ENCODE measurements at regions not wholly inside any gene's neighbourhood (a gene's known extent, or its start where the extent isn't known, plus 50 kb on each side); places are given as distances from the start of the nearest gene placed in this dataset.

DNA sequence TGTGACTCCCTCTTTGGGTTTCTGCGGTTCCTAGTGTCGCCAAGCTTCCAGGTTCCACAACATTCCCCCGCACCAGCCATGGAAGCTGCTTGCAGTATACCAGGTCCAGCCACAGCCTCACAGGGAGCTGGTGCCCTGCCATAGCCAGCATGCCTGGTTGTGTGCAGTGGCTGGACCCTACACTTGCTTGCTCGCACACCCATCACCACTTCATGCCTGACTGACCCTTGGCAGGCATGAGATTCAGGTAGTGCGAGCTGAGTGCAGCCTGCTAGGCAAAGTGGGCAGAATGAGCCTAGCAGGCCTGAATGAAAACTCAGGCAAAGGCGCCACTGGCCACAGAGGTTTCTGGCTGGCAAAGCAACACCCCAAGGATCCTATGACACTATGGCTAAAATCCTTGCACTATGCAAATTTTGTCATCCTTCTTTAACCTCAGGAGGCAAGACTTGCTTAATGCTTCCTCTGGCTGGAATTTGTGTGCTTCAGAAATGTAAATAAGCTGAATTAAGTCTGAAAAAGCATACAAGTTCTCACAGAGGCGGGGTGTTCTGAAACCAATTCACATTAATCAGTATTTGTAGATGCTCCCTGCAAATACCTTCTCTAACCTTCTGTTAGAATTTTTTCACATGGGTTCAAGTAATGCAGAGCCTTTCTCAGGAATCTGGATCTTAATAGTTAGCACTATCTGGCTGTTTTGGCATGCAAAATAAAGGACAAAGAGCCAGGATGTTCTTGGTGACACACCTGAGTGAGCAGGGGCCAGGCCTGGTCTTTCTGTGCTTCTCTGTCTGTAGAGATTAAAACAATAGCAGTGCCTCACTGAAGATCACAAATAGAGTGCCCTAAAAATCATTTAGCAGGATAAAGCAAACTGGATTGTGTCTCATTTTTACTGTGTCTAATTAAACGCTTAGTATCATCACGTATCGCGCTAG, 256.9 kb downstream of the GPATCH2 start:
- no peak for DNase-seq (ENCODE audit: extremely low read depth in 1 of 11, low read depth in 9 of 11, low spot score in 4 of 11)

DNA sequence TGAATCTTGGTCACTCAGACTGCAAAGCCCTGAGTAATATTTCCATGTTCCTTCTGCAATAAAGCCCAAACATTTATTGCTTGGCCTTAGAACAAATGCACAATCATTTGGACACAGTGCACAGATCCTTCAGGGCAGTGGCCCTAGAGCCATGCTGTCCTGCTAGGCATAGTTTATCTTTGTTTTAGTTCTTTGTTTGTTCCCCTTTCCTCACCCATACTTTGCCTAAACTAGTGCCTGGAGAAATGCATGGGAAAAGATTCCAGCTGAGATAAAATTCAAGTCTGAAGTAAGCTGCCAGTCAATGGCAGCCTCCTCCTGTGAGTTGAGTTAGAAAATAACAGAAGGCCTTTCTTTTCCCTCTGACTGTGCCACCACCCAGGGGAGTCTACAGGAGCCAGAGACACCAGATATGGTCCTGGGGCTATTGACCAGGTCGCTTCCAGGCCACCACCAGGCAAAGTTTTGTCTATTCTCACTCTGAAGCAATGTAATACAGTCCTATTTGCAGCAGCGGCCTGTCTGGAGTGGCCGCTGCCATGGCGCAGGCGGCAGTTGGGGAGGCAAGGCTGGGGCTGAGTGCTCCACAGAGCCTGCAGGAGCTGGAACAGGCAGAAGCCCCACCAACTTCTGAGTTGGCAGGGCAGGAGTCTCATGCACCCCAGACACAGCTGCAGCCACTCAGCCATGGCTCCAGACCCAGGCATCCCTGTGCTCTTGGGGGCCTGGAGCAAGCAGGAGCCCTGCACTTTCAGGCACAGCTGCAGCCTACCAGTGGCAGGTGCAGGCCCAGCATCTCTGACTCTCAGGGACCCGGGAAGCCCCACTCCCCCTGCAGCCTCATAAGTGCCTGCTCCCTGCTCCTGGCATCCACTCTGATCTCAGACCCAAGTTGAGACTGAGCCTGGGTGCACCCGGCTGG, 258.6 kb downstream of the GPATCH2 start:
- DNase-seq (ENCODE audit: extremely low read depth in 1 of 11, low read depth in 9 of 11, low spot score in 4 of 11) = no peak

DNA sequence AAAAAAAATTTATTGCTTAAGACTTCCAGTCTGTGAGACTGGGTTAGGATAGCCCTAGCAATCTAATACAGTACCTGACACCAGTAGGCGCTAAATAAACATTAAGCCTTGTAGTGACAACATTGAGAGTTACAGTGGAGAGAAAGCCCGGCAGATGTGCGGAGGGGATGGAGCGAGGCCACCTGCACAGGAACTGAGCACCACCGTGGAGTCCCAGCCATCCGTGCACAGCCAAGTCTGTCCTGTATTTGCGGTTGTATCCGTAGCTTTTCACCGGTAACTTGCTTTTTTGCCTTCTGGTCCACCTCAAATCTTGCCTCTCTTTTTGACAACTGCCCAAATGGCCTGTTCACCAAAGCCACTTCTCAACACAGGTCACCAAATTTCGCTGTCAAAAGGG, 260.1 kb downstream of the GPATCH2 start:
- no peak for DNase-seq (ENCODE audit: extremely low read depth in 1 of 11, low read depth in 9 of 11, low spot score in 4 of 11)

DNA sequence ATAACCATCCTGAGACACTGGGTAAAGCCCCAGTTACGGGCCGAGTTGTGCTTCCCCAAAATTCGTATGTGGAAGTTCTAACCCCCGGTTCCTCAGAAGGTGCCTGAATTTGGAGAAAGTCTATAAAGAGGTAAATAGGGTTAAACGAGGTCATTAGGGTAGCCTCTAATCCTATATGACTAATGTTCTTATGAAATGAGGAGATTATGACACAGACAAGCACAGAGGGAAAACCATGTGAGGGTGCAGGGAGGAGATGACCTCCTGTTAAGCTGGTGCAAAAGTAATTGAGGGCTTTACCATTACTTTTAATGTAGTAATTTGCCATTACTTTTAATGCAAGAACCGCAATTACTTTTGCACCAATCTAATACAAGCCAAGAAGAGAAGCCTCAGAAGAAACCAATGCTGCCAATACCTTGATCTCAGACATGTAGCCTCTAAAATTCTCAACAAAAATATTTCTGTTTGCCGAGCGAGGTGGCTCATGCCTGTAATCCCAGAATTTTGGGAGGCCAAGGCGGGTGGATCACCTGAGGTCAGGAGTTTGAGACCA, 260.8 kb downstream of the GPATCH2 start:
- no peak for DNase-seq (ENCODE audit: extremely low read depth in 1 of 11, low read depth in 9 of 11, low spot score in 4 of 11)

DNA sequence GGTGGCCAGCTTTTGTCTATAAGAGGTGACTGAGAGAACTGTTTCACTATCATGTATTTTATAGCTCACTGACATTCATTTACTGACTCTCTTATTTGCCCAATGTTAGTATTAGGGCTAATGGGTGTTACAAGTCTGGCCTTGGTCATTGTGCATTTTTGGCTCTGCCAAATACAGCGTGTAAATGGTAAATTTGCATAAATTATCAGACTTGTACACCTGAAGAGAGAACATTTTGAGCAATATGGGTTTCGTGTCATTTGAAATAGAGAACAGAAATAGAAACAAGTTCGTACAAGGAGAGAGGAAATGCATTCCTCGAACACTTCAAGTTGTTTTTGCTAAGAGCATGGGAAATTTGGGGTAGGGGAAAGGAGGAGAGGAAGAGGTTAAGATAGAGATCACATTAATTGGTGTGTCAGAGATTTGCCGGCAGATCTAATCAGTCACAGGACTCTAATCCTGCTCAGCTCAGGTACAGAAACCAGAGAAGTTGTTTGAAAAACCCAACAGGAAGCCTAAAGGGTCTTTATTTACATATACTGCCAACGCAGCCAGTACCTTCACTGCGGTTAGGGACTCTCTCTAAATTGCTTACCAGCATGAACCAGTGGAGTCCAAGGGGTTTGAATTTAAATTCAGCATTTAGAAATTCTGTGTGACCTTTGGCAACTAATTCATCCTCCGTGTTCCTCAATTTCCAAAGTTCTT, 261.5 kb downstream of the GPATCH2 start:
- no peak for DNase-seq (ENCODE audit: extremely low read depth in 1 of 11, low read depth in 9 of 11, low spot score in 4 of 11)

DNA sequence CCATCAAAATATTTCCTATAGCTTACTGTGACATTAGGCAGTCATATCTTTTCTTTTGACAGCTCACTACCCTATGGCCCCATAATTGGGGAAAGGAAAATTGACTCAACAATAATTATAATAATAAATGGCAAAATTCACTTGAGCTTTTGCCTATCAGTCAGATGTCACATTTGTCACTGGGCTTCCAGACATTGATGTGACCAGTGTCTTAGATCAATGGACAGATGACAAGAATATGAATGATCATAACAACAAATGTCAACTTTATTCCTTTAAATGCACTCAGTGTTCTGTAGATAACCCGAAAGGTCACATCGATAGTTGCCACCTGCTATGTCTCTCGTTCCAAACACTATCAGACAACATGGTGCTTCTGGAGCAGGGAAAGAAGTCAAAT, 266.7 kb downstream of the GPATCH2 start:
- no peak for DNase-seq (ENCODE audit: extremely low read depth in 1 of 11, low read depth in 9 of 11, low spot score in 4 of 11)

DNA sequence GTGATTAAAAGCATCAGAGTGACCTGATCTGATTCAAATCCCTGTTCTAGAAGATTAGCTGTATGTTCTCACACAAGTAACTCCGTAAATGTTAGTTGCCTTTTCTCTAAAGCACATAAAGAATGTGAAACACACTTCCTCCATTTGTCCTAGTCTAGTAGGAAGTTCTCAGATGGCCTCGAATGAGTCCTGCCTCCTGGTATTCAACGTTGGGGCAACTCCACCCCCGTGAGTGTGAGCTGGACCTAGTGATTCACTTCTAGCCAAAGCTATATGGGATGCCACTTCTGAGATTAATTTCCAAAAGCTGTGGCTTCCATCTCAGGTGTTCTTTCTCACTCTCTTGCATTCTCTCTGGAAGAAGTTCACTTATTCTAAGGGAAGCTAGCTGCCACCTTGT, 267.6 kb downstream of the GPATCH2 start:
- no peak for DNase-seq (ENCODE audit: extremely low read depth in 1 of 11, low read depth in 9 of 11, low spot score in 4 of 11)

DNA sequence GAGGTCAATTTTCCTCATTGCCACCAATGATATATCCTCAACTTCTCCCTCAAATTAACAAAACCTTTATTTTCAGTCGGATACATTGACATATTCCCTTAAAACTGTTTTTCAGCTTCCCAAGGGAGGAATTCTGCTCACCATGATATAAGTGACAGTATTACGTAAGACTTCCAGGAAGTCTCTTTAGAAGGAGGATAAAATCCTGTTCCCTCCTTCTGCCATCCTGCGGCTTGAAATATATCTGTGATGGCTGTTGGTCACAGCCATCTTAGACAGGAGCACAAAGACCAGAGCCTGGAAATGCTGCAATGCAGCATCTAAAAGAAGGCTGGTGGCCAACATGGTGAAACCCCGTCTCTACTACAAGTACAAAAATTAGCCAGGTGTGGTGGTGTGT, 270.4 kb downstream of the GPATCH2 start:
- no peak for DNase-seq (ENCODE audit: extremely low read depth in 1 of 11, low read depth in 9 of 11, low spot score in 4 of 11)

DNA sequence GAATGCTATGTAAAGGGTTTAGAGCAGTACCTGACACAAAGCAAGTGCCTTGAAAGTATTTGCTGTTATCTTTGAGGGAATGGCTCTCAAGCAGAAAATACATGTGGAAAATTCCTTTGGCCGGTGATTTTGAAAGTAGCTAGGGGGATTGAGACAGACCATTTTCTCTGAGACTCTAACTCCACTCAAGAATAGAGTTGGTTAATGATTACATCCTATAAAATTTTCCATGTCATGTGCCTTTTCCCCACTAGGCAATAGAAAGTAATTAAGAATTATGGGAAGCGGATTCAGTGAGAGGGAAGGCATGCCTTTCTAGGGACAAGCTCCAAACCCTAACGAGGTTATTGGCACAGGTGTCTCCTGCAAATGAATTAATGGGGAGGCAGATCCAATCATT, 276.0 kb downstream of the GPATCH2 start:
- DNase-seq (ENCODE audit: extremely low read depth in 1 of 11, low read depth in 9 of 11, low spot score in 4 of 11) = peak in 5 of 11 donors; percentile 21 to 48 (median 35)

DNA sequence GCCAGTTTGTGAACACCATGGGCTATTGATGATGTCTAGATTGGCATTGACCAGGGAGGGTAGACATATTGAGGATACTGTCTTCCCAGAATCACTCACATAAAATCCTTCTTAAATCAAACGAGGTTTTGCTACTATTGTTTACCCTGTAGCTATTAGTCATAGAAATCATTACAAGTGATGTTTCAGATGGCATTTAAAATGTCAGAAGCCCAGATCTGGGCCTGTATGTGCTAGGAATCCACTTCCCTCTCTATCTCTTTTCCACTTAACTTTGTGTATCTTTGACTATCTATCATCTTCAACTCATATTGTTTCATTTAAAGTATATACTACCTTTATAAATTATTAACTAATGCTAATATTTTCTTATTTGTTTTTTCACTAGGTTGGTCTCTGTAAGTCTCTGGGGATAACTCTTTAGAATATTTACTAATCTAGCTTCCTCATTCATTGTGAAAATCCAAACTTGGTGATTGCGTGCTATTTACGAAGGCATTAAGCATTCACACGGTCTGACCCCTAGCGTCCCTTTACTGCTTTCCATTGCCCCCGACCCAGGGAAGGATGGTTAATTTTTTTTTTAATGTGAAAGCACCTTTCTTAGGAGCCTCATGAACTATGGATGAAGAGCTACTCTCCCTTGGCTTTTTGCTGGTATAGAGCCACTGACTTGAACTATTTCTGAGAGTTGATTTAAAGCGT, 281.8 kb downstream of the GPATCH2 start:
- no peak for DNase-seq (ENCODE audit: extremely low read depth in 1 of 11, low read depth in 9 of 11, low spot score in 4 of 11)

DNA sequence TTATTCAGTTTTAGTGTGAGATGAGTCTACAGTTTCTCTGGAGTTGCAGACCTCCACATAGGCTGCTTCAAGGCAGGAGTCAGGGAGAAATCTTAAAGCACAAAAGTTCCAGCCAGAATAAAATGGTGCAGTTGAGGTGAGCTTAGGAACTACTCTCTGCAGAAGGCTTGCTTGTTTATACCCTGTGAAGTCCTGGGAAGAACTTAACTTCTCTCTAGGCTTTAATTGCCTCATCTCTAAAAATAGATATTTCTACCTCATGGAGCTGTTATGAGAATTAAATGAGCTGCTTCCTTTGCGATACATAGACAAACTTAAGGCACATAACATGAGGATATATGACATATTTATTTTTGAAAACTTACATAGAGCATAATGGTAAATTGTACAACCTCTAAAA, 286.2 kb downstream of the GPATCH2 start:
- DNase-seq (ENCODE audit: extremely low read depth in 1 of 11, low read depth in 9 of 11, low spot score in 4 of 11) = no peak

DNA sequence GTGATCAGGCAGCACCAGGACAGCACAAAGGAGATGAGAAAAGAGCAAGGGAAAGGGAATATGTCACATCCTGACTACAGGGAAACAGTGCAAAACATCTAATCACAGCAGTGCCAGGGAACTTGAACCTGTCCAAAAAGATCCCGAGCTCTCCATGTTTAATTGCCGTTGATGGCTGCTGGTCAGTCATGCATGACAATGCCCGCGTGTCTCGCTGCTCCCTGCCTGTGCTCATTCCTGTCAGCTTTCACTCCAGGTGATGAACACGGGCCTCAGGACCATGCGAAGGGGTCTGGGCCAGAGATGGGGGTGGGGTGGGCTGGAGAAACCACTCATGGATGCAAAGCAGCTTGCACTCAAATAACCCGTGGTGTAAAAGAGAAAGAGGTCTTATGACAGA, 287.0 kb downstream of the GPATCH2 start:
- peak in 7 of 11 donors; percentile 26 to 57 (median 46) for DNase-seq (ENCODE audit: extremely low read depth in 1 of 11, low read depth in 9 of 11, low spot score in 4 of 11)

DNA sequence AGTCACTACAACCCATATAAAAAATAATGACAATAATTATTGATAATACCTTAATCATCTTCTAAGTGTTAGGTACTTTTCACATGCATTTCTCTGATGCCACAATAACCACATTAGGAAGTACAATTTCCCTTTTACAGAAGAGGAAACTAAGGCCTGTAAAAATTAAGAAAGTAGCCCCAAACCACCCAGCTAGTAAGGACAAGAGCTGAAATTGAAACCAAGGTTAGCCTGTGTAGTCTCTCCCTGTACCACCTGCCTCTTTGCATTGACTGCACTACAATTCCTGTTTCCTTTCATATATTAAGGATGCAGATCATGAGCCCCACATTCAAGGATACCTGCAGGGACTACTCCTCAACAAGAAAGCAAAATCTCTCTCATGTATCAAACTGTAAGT, 288.8 kb downstream of the GPATCH2 start:
- DNase-seq (ENCODE audit: extremely low read depth in 1 of 11, low read depth in 9 of 11, low spot score in 4 of 11) = no peak

DNA sequence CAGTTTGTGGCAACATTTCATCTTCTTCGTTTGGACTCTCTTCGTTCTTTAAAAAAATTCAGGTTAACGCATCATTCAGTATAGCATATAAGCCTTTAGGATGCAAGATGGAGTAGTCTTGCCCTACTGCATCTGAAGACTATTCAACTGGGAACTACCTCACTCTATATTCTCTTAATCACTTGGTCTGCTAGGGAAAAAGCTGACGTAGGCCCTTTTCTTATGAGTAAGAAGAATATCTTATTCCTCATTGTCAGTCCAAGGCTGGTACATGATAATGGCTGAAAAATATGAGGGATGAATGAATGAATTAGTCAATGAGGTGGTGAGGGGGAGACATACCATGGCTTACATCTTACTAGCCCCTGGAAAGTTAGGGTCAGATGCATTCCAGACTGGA, 294.2 kb downstream of the GPATCH2 start:
- DNase-seq (ENCODE audit: extremely low read depth in 1 of 11, low read depth in 9 of 11, low spot score in 4 of 11) = no peak

DNA sequence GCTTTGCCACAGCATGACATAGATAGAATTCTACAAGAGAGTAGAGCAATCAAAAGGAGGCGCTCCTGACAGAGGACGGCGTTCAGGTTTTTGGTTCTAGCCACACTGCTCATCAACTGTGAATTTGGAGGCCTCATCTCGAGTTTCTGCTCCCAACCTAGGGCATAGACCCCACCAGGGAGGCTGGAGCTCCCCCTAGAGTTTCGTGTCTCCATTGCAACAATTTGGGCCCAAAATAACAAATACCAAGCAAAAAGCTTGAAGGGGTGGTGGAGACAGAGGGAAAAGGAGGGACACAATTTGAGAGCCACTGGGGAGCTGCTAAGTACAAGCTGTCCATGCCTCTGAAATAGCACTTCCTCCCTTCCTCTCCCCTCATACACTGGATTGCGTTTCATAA, 297.0 kb downstream of the GPATCH2 start:
- no peak for DNase-seq (ENCODE audit: extremely low read depth in 1 of 11, low read depth in 9 of 11, low spot score in 4 of 11)

DNA sequence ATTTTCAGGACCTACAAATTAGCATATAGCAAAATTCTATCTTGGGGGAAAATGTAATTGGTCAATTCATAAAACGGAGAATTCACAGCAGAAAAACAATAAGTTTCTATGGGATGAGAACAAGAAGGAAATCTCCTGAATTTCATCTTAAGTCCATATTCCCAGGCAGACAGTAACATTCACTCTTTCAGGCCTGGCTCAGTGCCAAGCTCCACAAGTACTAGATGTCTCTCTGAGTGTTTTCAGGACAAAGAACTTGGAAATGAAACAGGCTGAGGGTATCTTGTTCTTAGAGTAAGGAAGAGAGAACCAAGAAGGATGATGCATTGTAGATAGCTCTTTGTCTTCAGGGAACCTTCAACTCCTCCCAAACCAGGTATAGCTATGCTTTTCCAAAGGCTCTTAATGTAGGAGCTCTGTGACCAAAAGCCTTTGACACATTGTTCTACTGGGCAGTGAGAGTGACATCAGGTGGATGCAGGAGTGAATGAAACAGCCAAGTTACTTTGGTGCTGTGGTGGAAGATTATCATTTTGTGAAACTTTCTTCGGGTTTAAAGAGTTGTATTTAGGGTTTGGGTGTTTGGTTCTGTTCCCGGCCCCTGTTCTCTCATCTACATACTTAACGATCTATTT, 298.3 kb downstream of the GPATCH2 start:
- no peak for DNase-seq (ENCODE audit: extremely low read depth in 1 of 11, low read depth in 9 of 11, low spot score in 4 of 11)

DNA sequence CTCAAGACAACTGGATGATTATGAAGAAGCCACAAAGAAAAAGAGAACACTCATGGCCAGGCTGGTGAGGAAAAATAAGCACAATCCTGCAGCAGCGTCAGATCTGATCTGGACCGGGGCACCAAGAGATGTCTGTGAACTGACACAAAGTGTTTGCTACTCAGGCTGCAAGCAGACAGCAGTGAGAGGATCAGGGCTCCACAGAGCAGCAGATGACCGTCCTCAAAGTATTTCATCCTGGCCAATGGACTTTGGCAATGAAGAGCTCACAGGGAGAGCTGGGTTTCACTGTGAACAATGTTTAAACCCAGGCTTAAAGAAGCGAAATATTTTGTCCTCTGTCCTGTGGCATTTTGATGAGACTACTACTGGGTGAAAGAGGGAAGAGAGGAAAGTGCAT, 299.2 kb downstream of the GPATCH2 start:
- DNase-seq (ENCODE audit: extremely low read depth in 1 of 11, low read depth in 9 of 11, low spot score in 4 of 11) = no peak

DNA sequence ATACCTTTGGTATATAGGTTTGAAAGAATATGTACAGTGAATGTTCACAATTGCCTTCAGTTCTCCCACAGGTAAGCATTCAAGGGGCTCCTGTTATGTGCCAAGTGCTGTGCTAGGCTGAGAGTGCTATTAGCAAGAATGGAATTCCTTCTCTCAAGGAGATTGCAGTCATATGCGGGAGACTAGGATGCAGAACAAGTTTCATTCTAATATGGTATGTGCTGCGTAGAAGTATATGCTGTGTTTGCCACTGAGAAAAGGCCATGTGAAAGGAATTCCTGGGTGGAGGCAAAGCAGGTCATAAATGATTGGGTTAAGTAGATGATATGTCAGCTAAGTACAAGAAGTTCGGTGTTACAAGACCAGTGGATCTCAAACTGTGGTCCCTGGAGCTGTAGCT, 303.0 kb downstream of the GPATCH2 start:
- no peak for DNase-seq (ENCODE audit: extremely low read depth in 1 of 11, low read depth in 9 of 11, low spot score in 4 of 11)

Measured in renal cortex interstitium (tissue), 11 donors.